ENCODE measurements at regions not wholly inside any gene's neighbourhood (a gene's known extent, or its start where the extent isn't known, plus 50 kb on each side); places are given as distances from the start of the nearest gene placed in this dataset.

DNA sequence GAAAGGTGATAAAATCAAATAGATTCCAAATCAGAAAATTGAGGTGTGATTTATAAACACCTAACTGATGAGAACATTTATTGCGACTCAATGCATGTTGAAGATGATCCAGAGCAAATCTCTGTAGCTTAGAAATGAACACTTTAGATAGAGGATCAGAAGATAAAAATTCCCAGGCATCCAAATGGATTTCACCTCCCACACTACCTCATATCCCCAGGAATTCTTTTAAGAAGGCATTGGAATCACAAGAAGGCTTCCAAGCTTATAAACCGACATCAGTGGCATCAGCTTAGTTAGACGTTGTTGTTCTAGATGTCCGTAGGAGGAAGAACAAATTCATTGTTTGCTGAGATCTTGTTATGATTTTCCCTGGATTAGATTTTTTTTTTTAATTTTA is 154.4 kb downstream of the EBLN2 start:
- TF ChIP-seq, protein P1, sequence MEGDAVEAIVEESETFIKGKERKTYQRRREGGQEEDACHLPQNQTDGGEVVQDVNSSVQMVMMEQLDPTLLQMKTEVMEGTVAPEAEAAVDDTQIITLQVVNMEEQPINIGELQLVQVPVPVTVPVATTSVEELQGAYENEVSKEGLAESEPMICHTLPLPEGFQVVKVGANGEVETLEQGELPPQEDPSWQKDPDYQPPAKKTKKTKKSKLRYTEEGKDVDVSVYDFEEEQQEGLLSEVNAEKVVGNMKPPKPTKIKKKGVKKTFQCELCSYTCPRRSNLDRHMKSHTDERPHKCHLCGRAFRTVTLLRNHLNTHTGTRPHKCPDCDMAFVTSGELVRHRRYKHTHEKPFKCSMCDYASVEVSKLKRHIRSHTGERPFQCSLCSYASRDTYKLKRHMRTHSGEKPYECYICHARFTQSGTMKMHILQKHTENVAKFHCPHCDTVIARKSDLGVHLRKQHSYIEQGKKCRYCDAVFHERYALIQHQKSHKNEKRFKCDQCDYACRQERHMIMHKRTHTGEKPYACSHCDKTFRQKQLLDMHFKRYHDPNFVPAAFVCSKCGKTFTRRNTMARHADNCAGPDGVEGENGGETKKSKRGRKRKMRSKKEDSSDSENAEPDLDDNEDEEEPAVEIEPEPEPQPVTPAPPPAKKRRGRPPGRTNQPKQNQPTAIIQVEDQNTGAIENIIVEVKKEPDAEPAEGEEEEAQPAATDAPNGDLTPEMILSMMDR (IDR thresholded peaks at IDR 0.05), result no peak
- no peak for TF ChIP-seq EZH2 (IDR thresholded peaks at IDR 0.05)
- no peak for TF ChIP-seq EZH2phosphoT487 (IDR thresholded peaks at IDR 0.05)

Data from neural progenitor cell (in vitro differentiated cells).